CD1c-positive myeloid dendritic cell (primary cell): ENCODE measurements at regions not wholly inside any gene's neighbourhood (a gene's known extent, or its start where the extent isn't known, plus 50 kb on each side); places are given as distances from the start of the nearest gene placed in this dataset.

ENCODE experiments used
- DNase-seq: peaks from one replicate; pipeline ENCODE4 v3.0.0-alpha.2; 2016; ENCODE audit errors: extremely low spot score

DNA sequence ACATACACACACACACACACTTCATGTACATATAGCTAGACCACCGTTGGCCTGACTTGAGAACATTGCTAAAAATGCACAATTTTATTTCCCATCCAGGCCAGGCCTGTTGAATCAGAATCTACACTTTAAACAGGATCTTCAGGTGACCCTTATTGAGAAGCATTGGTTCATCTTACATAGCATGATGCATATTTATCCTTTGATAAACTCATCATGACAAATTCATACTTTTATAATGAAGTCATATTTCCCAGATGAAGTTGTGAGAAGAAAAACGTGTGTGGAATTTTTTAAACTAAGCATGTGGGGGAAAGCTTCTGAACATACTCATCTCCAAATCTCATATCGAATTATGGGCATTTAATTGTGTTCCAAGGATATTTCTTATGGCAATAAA, 877.7 kb downstream of the MRPL39 start:
- no peak for DNase-seq

DNA sequence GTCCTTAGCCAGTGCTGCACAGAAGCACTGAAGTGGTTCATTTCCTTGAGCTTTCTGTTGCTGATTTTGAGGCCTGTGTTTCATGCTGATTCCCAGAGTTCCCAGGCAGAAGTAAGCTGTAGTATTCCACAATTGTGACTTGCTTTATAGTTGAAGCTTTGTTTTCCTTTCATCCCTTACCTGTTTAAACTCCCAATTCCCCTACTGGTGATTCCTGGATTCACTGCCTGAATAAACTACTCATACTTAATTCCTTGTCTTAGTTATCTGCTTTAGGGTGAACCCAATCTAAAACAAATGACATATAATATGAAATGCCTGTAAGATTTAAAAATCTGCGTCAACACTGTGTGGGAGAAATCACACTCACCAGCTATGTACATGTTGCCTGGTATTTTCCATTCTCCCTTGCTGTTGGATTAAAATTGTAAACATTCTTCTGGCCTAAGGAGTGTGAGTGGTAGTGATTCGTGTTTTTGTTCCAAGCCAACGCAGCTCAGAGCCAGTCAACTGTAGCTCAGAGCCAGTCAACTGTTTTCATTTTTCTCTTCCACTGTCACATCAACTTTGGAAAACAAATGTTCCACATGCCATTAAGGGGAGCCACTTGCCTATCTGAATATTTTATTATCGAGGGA, 879.4 kb downstream of the MRPL39 start:
- DNase-seq, result no peak

DNA sequence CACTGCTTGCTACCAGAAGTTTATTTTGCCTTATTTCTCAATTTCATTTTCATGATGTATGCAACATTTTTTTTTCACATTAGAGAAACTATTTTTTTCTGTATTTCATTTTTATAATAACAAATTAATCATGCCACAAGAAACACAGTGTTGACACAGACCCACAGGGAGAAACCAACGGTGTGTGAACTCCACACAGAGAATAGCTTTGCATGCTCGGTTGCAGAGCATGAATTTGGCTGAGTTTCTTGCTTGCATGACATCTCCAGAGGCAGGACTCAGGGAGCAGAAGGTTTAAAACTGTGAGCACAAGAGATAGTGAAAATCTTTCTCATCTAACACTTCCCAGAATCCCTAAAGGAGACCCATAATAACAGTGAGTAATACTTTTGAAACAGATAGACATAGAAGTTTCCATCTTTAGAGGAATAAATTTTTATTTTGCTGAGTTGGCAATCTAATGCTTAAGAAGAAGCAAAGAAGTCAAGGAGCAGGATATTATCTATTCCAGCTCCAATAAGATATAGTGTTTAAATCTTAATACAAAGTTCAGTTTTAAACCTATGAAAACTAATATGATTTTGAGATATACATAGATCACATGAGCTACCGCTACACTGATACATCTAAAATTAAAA, 890.9 kb downstream of the MRPL39 start:
- no peak for DNase-seq

DNA sequence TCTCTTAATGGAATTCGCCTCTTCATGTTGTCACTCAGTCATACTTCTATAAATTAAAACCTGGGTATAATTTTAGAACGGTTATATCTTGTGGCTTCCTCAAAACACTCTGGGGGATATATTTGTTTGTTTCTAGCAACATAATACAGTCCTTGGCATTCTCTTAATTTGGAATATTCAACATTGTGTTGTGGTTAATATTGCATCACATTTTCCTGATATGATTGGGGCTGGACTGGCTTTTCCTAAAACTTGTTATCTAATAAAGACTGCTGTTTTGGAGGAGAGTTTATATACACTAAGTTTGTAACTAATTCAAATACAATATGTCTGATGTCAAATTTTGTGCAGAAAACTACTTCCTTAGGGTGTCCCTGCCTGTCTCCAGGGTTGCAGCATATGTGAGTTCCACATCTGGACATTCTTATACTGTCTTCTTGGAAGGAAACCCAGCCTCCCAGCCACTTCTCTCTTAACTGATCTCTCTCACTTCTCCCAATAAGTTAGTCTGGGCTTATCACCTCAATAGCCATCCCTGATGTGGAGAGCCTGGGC, 892.6 kb downstream of the MRPL39 start:
- no peak for DNase-seq

DNA sequence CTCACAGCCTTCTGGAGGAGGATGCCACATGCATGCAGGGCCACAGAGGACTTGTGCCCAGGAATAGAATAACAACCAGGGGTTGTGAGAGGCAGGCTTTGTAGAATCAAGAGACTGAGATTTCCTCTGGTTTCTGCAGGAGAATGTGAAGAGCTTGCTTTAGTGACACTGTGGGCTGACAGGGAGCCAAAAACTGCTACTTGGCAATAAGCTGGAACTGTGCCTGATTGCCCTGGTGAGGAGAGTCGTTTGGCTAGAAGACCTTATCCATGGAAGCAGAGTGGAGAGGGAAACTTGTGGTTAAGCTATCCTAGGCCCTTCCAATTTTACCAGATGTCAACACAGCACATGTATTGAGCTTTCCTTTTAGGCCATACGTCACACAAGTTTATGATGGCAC, 902.1 kb downstream of the MRPL39 start:
- no peak for DNase-seq

DNA sequence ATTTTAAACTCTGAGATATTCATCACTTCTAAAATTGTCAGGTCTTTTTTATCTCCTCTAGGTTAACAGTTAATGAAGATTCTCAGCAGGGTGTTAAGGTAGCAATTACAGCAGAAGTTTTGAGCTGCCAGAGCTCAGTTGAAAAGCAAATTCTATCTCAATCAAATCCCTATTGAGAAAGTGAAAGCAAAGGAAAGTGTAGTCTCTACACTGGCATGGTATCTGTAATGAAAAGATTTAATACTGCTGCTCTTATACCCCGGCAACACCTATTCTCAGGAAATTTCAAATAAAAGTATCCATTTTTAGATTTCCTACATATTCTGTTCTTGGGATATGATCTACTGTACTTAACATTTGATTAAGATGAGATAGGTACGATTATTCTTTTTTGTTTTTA, 913.5 kb downstream of the MRPL39 start:
- DNase-seq, result no peak

DNA sequence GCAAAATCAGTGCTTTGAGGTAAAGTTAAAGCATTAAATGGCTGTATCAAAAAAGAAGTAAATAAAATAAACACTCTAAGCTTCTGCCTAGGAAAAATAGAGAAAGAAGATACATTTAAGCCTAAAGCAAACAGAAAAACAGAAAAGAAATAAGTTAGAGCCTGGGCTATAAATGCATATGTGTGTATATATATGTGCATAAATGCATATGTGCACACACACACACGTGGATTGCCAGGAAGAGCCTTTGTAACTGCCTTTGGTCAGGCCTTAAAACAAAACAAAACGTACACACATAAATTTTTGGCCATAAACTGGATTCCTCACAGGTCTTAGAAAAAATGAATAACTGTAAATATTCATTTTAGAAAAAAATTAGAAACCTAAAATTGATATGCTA, 925.8 kb downstream of the MRPL39 start:
- no peak for DNase-seq

DNA sequence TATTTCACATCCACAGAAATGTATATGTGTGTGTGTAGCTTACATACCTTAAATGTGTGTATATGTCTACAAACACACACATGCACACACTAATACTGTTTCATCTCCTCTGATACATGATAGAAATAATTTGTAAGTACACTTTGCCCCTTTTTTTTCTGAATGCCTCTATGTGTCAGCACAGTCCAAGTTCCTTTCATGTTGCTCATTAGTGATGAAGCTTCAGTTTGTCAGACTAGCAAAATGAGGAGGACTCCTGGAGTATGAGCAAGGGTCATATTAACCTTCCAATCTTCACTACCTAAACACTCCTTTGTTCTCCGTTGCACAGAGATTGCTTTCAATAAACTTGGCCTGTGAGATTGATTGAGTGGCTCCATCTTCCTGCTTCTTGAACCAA, 935.4 kb downstream of the MRPL39 start:
- DNase-seq, result no peak

DNA sequence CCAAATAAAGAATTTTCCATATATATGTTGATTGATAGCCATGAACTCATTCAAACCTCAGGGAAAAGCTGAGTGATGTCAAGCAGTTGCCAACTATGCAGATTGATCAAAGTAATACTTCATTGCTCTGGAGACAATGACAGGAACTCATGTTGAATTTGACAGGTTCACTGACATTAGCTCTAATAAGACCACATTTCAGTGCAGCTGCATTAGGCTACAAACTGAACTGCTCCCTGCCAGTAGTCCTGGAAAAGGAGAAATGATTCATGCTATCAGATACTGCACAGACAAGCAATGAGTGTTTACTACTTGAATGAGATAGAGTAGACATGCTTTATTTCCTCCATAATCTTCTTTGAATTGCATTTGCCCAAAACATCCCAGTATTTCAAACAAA, 948.4 kb downstream of the MRPL39 start:
- no peak for DNase-seq

DNA sequence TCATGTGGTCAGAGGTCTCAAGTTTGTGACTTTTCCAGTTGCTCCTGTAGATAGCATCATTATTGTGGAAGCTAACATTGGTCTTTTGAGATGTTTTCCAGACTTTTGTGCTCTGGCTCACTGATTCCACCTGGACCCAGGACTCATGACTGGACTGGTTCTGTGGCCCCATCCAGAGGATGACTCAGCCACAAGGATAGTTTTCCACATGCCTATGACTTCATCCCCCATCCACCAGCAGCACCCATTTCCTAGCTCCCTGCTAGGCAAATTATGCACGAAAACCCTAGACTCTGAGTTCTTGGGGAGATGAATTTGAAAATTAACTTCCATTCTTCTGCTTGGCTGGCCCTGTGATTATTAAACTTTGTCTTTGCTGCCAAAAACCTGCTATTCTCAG, 949.3 kb downstream of the MRPL39 start:
- DNase-seq, result no peak

DNA sequence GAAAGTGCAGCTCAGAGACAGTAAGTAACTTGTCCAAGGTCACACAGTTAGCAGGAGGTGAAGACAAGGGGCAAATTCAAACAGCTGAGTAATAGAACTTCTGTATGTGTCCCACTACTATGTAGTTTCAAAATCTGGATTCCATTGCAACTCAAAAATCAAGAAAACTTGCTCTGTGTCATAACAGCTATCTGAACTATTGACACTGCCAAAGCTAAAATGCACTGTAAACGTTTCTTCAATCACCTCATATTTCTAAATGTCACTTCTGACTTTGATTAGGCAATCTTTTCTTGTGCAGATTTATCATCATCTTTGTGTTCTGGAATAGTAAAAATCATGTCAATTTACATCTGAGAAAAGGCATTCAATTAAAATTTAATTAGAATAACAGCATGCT, 957.6 kb downstream of the MRPL39 start:
- no peak for DNase-seq

- no peak for DNase-seq
These were observed 970.6 kb downstream of the MRPL39 start for GRCh38 chr21:24636696-24637095.

DNA sequence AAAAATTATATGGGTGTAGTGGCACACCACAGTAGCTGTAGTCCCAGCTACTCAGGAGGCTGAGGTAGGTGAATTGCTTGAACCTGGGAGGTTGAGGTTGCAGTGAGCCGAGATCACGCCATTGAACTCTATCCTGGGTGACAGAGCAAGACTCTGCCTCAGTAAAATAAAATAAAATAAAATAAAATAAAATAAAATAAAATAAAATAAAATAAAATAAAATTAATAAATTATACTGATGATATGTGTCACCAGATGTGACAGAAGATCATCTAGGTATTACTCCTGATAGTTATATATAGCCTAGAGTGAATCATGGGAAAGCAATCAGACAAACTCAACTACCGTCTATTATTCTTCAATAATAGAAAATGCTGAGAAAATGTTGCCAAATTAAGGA, 972.5 kb downstream of the MRPL39 start:
- no peak for DNase-seq

DNA sequence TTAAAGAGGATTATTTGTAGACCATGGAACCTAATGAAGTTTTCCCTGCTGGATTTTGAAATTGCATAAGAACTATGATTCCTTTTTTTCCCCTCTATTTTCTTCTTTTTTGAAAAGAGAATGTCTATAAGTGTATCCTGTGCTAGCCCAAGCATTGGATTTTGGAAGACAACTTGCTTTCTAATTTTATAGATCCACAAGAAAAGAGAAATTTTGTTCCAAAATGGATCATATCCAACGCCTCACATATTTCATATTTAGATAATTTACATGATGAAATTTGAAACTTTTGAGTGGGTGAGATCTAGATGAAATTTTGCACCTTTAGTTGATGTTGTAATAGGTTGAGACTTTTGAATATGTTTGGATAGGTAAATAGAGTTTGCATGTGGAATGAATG, 978.7 kb downstream of the MRPL39 start:
- no peak for DNase-seq

DNA sequence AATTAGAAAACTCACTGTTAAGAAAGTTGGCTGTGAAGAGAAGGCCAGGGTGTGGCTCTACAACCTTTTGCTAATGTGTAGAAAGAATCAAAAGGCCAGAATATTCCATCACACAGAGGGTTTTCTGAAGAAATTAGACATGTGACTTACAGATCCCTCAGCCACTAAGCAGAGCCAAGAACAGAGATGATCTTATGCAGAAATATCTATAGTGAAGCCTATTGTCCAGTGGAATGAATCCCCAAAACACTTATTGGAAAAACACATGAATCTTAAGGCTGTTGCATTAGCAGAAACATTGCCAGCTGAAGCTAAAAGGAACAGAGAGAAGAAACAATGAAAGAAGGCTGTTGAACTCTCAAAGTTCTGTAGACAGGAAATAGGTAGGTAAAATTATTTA, 979.2 kb downstream of the MRPL39 start:
- DNase-seq, result no peak

DNA sequence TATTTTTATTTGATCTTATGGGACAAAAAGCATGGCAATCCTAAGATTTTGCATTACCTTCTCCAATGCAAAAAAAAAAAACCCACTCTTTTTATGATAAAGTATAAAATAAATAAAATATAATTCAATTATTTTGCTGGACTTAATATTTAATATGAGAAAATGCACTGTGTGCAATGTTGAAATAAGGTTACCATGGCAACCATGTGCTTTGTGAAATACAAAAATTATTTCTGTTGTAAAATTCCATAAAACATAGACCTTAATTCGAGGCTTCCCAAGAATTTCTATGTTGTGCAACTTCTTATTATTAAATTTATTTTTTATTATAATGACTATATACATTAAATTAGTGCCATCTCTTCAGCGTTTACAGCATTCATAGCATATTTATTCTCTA, 989.5 kb downstream of the MRPL39 start:
- DNase-seq, result no peak

DNA sequence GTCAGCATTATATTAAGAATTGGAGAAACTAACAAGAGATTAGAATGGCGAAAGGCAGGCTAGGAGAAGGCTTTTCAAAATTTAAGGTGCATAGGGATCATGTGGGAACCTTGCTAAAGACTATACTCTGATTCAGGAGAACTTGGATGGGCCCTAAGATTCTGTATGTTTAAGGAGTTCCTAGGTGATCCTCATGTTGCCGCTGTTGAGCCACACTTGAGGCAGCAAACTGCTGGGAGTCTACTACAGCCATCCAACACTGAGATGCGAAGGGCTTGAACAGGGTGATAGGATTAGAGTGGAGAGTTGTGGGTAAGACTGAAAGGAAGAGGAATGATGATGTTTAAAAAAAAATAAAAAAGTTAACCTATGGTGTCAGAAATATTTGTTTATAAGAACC, 1013.2 kb downstream of the MRPL39 start:
- no peak for DNase-seq

DNA sequence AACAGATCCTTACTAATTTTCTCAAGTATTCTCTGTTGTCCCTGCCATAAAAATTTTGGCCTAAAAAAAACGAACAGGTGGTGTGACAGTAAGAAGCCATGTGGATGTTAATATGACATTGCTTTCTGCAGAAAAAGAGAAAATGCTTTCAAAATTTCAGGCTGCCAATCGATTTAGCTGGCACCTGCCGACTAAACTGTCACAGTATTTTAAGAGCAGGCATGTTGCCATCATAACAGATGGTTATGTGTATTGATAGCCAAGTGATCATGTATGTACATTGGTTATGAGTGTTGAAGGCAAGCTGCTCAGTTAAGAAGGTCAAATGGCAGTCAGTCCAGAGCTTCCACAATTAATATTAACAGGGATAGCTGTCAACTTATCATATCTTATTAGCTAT, 1017.0 kb downstream of the MRPL39 start:
- no peak for DNase-seq

- DNase-seq, result no peak
These were observed 1023.8 kb downstream of the MRPL39 start for GRCh38 chr21:24583473-24583872.

DNA sequence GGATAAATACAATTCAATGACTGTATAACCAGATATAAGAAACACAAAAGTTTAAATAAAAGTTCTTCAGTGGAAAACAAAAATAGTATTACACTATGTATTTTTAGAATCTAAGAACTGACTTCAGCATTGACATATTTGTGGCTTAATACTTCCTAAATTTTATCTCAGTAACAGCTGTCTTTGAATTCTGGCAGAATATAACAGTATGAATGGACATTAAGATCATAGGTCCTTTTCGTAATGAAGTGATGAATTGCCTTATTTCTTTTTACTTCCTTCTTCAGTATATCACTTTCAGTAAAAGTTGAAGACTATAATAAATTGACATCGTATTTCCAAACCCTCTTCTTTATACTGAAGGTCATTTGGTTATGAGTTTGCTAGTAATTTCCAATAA, 1030.0 kb downstream of the MRPL39 start:
- no peak for DNase-seq

GRCh38 chr21:24561291-24561690, 1046.0 kb downstream of the MRPL39 start:
- no peak for DNase-seq

- no peak for DNase-seq
These were observed 1054.8 kb downstream of the MRPL39 start for GRCh38 chr21:24552491-24552890.

- DNase-seq, result no peak
These were observed 1061.4 kb downstream of the MRPL39 start for GRCh38 chr21:24545807-24546361.
